22Rv1 (cell line): ENCODE measurements at regions not wholly inside any gene's neighbourhood (a gene's known extent, or its start where the extent isn't known, plus 50 kb on each side); places are given as distances from the start of the nearest gene placed in this dataset.

Source experiments
- CTCF ChIP-seq: fragments of 450-650 bp; IDR thresholded peaks from 2 replicates; pipeline ENCODE4 v1.5.1; 2017; ENCODE audit warnings: mild to moderate bottlenecking
- ZFX ChIP-seq: fragments of 450-650 bp; IDR thresholded peaks from 2 replicates; pipeline ENCODE4 v1.6.1; 2017; ENCODE audit warnings: antibody characterized with exemption, borderline replicate concordance

- no peak for TF ChIP-seq CTCF
- TF ChIP-seq ZFX = no peak
These were observed 559.9 kb downstream of the C12orf50 start for GRCh38 chr12:87469295-87469694.
